ENCODE measurements at regions not wholly inside any gene's neighbourhood (a gene's known extent, or its start where the extent isn't known, plus 50 kb on each side); places are given as distances from the start of the nearest gene placed in this dataset.

DNA sequence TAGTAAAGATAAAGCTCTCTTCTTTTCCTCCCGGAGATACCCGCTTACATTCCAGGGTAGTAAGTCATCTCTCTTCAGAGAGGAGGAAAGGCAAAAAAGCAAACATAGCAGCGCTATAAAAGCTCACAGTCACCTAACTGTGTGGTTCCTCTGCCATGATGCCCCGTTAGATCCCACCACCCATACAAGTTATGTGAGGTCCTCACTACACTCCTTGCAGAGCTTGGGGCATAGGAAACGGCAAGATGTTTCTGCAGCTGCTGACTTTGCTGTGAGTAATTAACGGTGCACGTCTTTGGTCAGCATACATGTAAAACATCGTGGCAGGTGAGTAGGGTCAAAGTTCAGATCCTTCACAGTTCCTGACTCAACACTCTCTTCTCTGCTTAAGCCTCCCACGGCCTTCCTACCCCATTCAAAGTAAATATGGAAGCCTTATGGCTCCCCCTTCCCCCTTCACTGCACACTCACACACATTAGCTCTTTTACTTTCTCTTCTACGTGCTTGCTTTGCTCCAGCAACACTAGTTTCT lies 218.9 kb downstream of the DIRAS2 start:
- in situ Hi-C loops (cut with HindIII; ENCODE audit: low sequenced_read_pairs) = no loop called here
- no peak for DNase-seq (ENCODE audit: low spot score)

- no peak for DNase-seq (ENCODE audit: low spot score)
- in situ Hi-C loops (cut with HindIII; ENCODE audit: low sequenced_read_pairs) = no loop called here
Observed at GRCh38 chr9:90428517-90428916, 214.1 kb downstream of the DIRAS2 start.

GRCh38 chr9:90432951-90433350 lies 209.7 kb downstream of the DIRAS2 start:
- no peak for DNase-seq (ENCODE audit: low spot score)
- in situ Hi-C loops (cut with HindIII; ENCODE audit: low sequenced_read_pairs) = no loop called here

DNA sequence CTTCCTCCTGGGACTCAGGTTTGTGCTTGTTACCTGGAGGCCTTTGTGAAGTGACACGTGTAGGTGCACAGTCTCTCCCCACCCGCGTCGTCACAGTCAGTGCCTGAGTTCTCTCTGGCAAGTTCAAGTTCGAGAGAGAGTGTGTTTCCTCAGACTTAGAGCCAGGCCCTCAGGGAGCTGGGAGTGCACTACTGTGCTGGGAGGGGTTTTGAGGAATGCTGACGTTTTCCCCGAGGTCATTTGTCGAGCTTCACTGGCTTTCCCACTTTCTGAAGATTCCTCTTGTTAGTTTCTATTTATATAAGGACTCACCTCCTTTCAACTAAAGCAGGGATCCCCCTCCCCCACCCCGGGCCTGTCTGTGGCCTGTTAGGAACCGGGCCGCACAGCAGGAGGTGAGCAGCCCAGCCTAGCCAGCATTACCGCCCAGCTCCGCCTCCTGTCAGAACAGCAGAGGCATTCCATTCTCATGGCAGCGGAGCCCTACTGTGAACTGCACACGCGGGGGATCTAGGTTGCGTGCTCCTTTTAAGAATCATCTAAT lies 209.2 kb downstream of the DIRAS2 start:
- DNase-seq (ENCODE audit: low spot score) = peak; percentile 73
- in situ Hi-C loops (cut with HindIII; ENCODE audit: low sequenced_read_pairs) = no loop called here

DNA sequence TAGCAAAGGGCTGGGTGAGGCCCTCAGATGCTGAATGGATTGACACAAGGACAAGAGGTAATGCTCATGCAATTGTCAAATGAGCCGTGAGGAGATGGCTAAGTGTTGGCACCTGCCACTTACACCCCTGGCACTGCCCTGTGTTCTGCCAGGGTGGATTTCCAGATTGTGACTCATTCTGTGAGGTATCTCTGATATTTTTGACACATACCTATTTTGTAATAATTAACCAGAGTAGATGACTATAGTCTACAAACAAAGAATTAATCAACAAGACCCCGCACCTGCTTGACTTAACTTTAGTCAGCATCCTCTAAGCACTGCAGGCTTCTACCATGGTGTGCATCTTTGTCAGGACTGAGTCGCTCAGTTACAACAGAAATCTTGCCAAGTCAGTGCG lies 200.8 kb downstream of the DIRAS2 start:
- peak; percentile 31 for DNase-seq (ENCODE audit: low spot score)
- in situ Hi-C loops (cut with HindIII; ENCODE audit: low sequenced_read_pairs) = no loop called here

DNA sequence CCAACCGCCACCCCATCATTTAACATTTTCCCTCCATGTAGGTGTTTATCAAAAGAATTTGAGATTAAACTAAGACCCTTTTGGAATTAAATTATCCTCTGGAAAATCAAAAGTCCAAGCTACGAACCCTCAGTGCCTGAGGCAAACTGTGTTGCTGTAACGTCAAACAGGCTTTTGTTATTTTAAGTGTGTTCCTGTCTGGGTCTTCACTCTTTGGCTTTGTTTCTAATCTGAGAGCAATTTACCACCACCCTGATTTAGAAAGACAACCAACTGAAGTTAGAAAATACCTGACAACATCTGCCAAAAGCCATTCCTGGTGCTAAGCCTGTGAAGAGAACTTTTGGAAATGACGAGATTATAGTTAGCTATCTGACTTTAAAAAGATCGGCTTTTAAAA lies 199.9 kb downstream of the DIRAS2 start:
- in situ Hi-C loops (cut with HindIII; ENCODE audit: low sequenced_read_pairs) = no loop called here
- DNase-seq (ENCODE audit: low spot score) = no peak

GRCh38 chr9:90444609-90445204 lies 197.9 kb downstream of the DIRAS2 start:
- no peak for DNase-seq (ENCODE audit: low spot score)
- in situ Hi-C loops (cut with HindIII; ENCODE audit: low sequenced_read_pairs) = no loop called here

DNA sequence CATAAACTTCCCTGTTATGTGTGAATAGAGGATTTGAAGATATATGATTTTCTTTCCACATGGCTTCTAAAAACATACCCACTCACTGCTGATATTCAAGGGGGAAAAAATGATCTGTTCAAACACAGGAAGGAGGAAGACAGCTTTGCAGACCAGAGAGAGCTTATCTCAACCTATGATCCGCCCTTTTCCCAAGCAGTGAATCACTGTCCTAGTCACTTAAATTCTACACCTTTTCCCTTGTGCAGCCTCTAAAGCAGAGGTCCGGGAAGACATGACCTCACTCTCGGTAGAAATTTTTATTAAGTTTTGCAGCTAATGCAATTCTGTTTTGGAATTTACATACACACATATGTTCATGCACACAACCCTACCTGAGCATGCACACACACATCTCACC lies 197.2 kb downstream of the DIRAS2 start:
- in situ Hi-C loops (cut with HindIII; ENCODE audit: low sequenced_read_pairs) = no loop called here
- no peak for DNase-seq (ENCODE audit: low spot score)

DNA sequence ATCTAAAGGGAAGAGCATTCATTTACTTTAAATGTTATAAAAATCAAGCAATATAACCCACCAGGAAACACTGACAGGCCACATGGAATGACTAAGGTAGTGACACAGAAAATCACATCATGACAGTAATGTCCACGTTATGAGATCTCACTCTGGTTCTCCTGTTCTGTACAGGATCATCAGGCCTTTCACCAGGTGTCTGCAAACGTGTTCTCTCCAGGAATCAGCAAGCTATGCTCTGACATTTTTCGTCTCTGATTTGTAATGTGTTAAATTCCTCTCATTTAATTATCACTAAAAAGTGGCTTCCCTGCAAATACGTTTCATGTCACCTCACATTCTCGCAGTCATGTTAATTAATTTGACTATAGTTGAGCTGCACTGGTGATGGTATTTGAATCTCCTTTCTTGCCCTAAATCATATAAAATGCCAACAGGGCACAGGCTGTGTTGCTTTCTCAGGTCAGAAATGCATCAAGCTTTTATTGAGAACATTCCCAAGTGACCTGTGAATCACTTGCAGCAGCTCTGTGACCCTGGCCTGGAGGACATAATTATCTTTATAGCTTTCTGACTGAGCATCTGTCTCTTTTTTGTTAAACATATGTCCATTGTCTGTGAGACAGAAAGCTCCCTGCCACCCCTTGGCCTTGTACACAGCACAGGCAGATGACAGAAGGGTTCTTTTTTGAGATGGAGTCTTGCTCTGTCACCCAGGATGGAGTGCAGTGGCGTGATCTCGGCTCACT lies 196.2 kb downstream of the DIRAS2 start:
- in situ Hi-C loops (cut with HindIII; ENCODE audit: low sequenced_read_pairs) = no loop called here
- DNase-seq (ENCODE audit: low spot score) = peak; percentile 56

- in situ Hi-C loops (cut with HindIII; ENCODE audit: low sequenced_read_pairs) = no loop called here
- no peak for DNase-seq (ENCODE audit: low spot score)
Observed at GRCh38 chr9:90447773-90448172, 194.9 kb downstream of the DIRAS2 start.

GRCh38 chr9:90449213-90449925 lies 193.3 kb downstream of the DIRAS2 start:
- in situ Hi-C loops (cut with HindIII; ENCODE audit: low sequenced_read_pairs) = no loop called here
- DNase-seq (ENCODE audit: low spot score) = no peak

DNA sequence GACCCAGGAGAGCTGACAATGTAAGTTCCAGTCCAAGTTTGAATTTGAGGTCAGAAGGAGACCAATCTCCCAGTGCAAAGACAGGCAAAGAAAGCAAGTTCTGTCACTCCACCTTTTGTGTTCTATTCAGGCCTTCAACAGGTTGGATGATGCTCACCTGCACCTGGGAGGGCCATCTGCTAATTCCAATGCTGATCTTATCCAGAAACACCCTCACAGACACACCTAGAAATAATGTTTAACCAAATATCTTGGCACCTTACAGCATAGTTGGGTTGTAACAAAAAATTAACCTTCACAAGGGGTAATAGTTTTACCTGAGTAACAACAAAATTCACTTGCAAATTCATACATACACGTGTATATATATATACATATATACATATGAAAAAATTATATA lies 190.8 kb downstream of the DIRAS2 start:
- in situ Hi-C loops (cut with HindIII; ENCODE audit: low sequenced_read_pairs) = no loop called here
- DNase-seq (ENCODE audit: low spot score) = no peak

- in situ Hi-C loops (cut with HindIII; ENCODE audit: low sequenced_read_pairs) = no loop called here
Observed at GRCh38 chr9:90455316-90455715, 187.3 kb downstream of the DIRAS2 start.

DNA sequence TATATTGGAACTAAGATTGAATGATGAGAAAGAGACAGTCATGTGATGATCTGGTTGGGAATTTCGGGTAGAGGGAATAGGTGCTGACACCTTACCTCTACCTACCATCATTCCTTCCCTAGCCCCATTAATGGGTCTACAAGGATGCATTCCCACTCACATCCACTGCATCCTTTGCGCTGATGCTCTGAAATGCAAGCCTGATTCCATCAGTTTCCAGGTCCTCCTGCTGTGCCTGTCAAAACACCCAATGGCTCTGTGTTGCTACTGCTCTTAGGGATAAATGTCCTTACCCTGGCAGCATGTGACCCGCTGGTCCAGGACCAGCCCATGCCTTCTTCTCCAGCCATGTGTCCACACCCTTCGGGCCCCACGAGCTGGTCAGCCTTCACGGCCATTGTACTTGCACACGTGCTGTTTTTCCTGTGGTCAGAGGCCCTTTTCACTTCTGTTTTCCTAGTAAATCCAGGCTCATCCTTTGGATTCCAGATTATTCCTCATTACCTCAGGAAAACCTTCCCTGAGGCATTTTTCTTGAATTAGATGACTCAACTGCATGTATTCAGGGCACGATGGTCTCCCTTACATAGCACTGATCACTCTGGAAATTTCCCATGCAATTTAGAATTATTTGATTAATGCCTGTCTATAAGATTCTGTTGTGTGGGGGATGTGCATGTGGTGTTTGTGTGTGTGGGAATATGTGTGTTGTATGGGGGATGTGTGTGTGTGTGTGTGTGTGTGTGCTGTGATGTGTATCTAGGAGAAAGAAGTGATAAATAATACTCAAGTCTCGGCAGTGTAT lies 185.0 kb downstream of the DIRAS2 start:
- DNase-seq (ENCODE audit: low spot score) = no peak
- in situ Hi-C loops (cut with HindIII; ENCODE audit: low sequenced_read_pairs) = no loop called here

More at GRCh38 chr9:90455316-90455715, 187.3 kb downstream of the DIRAS2 start:
- peak; percentile 86 for DNase-seq (ENCODE audit: low spot score)

DNA sequence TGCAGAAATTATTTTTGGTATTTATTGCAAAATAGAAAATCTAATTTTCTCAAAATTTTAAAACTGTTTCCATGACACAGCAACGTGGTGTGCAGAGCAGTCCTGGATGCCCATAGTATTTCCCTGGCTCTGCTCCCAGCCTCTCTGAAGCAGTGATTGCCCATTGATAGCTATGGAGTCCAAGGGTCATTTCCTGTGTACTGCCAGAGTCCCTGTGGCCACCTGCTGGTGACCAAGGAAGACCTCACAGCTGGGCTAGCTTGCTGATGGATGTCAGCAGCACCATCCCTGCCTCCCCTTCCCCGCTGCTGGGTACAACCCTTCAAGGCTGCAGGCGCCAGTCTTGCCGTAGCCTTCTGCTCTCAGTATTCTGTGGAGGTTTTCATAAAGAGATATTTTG lies 184.1 kb downstream of the DIRAS2 start:
- in situ Hi-C loops (cut with HindIII; ENCODE audit: low sequenced_read_pairs) = no loop called here
- DNase-seq (ENCODE audit: low spot score) = no peak

DNA sequence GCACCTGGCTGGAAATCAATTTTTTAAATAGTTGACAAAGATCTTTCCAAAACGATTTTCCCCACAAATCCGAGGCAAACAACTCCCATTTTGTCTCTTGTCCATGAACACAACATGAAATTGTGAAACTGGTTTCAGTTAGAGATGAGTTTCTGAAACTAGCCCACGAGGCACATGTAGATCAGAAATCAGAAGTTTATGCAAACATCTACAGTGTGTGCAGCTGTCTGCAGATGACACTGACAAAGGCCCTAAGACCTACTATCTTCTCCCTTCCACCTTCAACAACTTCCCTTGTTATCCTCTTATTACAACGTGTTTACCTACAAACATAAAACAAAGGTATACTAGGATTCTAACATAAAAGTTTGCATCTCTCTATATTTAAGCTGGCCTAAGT lies 183.3 kb downstream of the DIRAS2 start:
- in situ Hi-C loops (cut with HindIII; ENCODE audit: low sequenced_read_pairs) = no loop called here
- no peak for DNase-seq (ENCODE audit: low spot score)

- in situ Hi-C loops (cut with HindIII; ENCODE audit: low sequenced_read_pairs) = no loop called here
- peak; percentile 39 for DNase-seq (ENCODE audit: low spot score)
Observed at GRCh38 chr9:90460220-90460619, 182.4 kb downstream of the DIRAS2 start.

GRCh38 chr9:90464978-90465377 lies 177.6 kb downstream of the DIRAS2 start:
- in situ Hi-C loops (cut with HindIII; ENCODE audit: low sequenced_read_pairs) = no loop called here
- no peak for DNase-seq (ENCODE audit: low spot score)

- in situ Hi-C loops (cut with HindIII; ENCODE audit: low sequenced_read_pairs) = no loop called here
Observed at GRCh38 chr9:90466441-90466840, 176.2 kb downstream of the DIRAS2 start.

More at GRCh38 chr9:90466441-90466840, 176.2 kb downstream of the DIRAS2 start:
- DNase-seq (ENCODE audit: low spot score) = peak; percentile 57
